ENCODE measurements at regions not wholly inside any gene's neighbourhood (a gene's known extent, or its start where the extent isn't known, plus 50 kb on each side); places are given as distances from the start of the nearest gene placed in this dataset.

DNA sequence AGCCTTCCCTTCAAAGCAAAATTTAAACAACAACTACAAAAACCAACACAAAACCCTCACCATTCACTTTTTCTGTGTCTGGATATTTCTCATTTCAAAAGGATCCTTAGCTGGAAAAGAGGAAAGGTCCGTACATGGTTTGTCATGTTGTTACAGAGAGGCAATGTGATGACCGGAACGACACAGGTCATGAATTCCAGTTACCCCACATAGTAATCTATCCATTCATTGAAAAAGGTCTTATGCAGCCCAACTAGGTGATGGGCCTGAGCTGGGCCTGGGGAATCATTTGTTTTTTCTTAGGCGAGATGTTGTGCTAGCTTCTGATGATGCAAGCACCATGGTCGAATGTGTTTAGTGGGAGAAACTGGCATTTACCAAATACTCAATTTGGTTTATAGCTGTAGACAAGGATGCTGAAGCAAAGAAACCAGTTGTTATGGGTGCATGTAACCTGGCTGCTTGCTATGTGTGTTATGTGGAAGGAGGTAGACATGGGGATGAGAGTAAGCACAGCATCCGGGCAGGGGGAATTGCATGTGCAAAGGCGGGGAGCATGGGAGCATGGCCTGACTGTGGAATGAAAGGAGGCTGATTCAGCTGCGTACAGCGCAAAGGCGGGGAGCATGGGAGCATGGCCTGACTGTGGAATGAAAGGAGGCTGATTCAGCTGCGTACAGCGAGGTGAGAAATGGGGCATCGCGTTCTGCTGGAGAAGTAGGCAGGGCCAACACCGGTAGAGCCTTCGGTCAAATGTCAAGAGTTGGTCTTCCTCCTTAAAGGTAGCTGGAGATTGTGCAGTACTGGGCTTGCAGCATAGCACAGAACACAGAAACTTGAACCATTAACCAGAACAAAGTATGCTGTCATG, 269.7 kb upstream of the MAF start:
- Histone ChIP-seq H3K4me3 (ENCODE audit: low read length) (no peak overlapping the region), H3K9ac (ENCODE audit: low read depth, low read length) (no peak overlapping the region), H3K36me3 (ENCODE audit: insufficient read depth, low read length) (no peaks in the 10 kb centered on the region), H3K4me2 (ENCODE audit: low read length) (no peak overlapping the region), H3K4me1 (ENCODE audit: control insufficient read depth, insufficient read depth, low read length) (no peaks in the 10 kb centered on the region), H3K9me3 (replicated peaks; ENCODE audit: low read length) (no peaks in the 10 kb centered on the region), H3K27me3 (ENCODE audit: control insufficient read depth, insufficient read depth, low read length) (no peaks in the 10 kb centered on the region)

DNA sequence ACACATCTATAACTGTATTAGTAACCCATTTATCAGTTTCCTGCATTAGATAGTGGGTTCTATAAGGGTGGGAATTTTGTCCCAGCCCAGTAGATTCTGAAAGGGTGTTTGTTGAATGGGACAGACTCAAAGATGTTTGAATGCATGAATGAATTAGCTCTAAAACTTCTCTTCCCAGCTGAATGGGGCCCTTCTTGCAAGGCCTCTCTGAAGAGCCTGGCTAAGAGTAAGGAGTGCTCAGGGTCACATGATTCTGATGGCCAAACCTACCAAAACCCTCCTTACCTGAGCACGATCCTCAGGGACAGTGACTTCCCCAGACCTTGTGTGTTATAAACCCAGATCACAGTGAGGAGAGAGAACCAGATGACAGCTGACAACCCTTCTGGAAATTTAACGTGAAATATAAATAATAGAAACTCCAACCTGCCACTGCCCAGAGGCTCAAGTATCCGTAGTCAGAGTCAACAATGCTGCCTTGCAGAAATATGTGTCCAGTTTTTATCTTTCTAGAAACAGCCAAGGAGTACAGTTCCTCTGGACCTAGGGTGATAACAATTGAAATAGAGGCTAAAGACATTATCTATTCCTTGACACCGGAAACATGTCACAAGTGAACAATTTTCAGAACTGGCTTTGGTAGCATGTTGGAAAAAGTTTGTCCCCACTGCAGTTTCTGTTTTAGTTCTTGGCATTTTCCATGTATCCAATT, 268.9 kb upstream of the MAF start:
- no peaks in the 10 kb centered on the region for H3K27me3 ChIP-seq (ENCODE audit: control insufficient read depth, insufficient read depth, low read length)

DNA sequence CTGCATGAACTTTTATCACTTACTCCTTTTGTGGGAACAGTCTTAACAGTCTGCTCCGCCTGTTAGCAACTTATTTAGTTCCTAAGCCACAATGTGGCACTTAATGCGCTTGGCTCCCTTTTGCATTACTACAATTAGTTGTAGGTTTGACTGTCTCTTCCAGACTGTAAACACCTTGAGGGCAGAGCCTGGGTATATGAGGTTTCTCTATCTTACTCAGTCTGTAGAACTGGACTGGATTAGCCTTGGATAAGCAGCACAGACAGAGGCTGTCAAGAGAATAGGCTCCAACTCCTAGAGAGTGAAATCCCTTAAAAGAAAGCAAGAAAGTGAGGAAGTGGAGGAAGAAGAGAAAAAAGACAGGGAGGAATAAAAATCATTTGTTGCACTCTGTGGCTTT, 268.3 kb upstream of the MAF start:
- H3K36me3 ChIP-seq (ENCODE audit: insufficient read depth, low read length) = no peaks in the 10 kb centered on the region
- H3K9ac ChIP-seq (ENCODE audit: low read depth, low read length) = no peak overlapping the region
- H3K4me3 ChIP-seq (ENCODE audit: low read length) = no peak overlapping the region
- no peak overlapping the region for H3K4me2 ChIP-seq (ENCODE audit: low read length)
- no peaks in the 10 kb centered on the region for H3K4me1 ChIP-seq (ENCODE audit: control insufficient read depth, insufficient read depth, low read length)
- H3K27me3 ChIP-seq (ENCODE audit: control insufficient read depth, insufficient read depth, low read length) = no peaks in the 10 kb centered on the region
- H3K9me3 ChIP-seq (replicated peaks; ENCODE audit: low read length) = no peaks in the 10 kb centered on the region

More for the DNA sequence above, 268.9 kb upstream of the MAF start:
- H3K4me1 ChIP-seq (ENCODE audit: control insufficient read depth, insufficient read depth, low read length) = no peaks in the 10 kb centered on the region
- H3K9me3 ChIP-seq (replicated peaks; ENCODE audit: low read length) = no peaks in the 10 kb centered on the region
- no peak overlapping the region for H3K4me3 ChIP-seq (ENCODE audit: low read length)
- H3K4me2 ChIP-seq (ENCODE audit: low read length) = no peak overlapping the region
- H3K36me3 ChIP-seq (ENCODE audit: insufficient read depth, low read length) = no peaks in the 10 kb centered on the region
- H3K9ac ChIP-seq (ENCODE audit: low read depth, low read length) = no peak overlapping the region

DNA sequence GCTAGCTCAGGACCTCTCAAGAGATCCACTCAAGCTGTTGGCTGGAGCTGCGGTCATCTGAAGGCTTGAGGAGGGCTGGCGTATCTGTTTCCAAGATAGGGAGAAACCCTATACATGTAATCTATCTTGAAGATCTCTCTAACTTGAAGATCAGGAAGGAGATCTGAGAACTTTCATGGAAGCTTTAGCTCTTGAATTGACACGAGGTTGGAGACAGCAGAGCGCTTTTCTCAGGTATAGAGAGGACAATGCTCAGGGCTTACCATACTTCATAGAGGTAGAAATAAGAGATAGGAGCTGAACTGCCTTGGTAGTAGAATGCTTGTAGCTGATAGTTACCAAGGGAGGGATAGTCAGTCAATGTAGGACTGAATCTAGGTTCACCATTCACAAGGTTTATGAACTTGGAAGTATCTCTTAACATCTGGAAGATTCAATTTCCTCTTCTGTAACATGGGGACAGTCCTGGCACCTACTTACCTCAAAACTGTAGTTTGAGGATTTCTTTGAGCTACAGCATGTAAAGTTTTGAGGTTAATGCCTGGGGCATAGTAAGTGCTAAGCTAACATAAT, 267.0 kb upstream of the MAF start:
- Histone ChIP-seq H3K4me1 (ENCODE audit: control insufficient read depth, insufficient read depth, low read length) (no peaks in the 10 kb centered on the region), H3K9ac (ENCODE audit: low read depth, low read length) (no peak overlapping the region)

DNA sequence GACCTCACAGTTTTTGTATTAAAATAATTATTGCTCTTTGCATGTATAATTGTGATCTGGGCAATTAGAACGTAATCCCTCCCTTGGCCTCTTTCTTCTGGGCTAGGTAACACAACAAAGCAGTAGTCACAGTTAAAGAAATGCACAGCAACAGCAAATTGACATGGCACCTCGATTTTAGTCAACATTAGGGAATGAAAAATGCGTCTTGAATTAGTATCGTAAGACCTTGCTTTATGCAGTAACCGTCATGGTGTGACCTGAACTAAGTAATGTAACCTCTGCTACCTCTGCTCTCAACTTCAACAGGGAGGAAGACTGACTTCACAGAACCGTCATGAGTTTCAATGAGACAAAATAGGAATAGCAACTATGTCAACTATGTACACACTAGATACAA, 265.4 kb upstream of the MAF start:
- H3K27me3 ChIP-seq (ENCODE audit: control insufficient read depth, insufficient read depth, low read length) = no peaks in the 10 kb centered on the region
- H3K9ac ChIP-seq (ENCODE audit: low read depth, low read length) = no peak overlapping the region
- H3K4me3 ChIP-seq (ENCODE audit: low read length) = no peak overlapping the region
- H3K9me3 ChIP-seq (replicated peaks; ENCODE audit: low read length) = no peaks in the 10 kb centered on the region
- no peak overlapping the region for H3K4me2 ChIP-seq (ENCODE audit: low read length)
- H3K36me3 ChIP-seq (ENCODE audit: insufficient read depth, low read length) = no peaks in the 10 kb centered on the region
- H3K4me1 ChIP-seq (ENCODE audit: control insufficient read depth, insufficient read depth, low read length) = no peaks in the 10 kb centered on the region

More for the DNA sequence above, 267.0 kb upstream of the MAF start:
- no peaks in the 10 kb centered on the region for H3K9me3 ChIP-seq (replicated peaks; ENCODE audit: low read length)
- H3K27me3 ChIP-seq (ENCODE audit: control insufficient read depth, insufficient read depth, low read length) = no peaks in the 10 kb centered on the region
- no peak overlapping the region for H3K4me3 ChIP-seq (ENCODE audit: low read length)
- no peaks in the 10 kb centered on the region for H3K36me3 ChIP-seq (ENCODE audit: insufficient read depth, low read length)
- H3K4me2 ChIP-seq (ENCODE audit: low read length) = no peak overlapping the region

DNA sequence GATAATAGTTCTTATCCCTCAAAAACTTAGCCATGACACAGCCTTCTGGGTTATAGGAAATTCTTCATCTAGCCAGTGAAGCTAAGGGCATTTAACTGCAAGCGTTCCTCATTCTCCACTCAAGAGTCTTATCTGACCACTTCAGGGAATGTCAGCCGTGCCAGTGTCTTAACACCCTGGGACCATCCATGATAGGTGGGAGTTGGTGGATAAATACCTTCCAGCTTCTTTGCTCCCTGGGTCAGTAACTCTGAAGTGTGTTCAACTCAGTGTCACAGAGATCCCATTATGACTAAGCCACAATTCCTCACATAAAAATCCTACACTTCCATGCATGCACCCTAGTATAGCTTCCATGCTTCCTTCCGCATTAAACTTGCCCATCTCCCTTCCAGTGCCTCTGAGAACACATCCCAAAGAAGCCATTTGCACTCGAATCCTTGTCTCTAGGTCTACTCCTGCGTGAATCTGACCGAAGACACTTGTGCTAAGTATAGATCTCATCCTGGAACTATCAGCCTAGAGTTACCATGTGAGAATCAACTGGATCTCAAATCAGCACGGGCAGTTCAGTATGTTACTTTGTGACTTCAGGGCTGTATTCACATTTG, 264.3 kb upstream of the MAF start:
- no peaks in the 10 kb centered on the region for H3K36me3 ChIP-seq (ENCODE audit: insufficient read depth, low read length)
- no peaks in the 10 kb centered on the region for H3K27me3 ChIP-seq (ENCODE audit: control insufficient read depth, insufficient read depth, low read length)
- H3K4me1 ChIP-seq (ENCODE audit: control insufficient read depth, insufficient read depth, low read length) = no peaks in the 10 kb centered on the region
- no peaks in the 10 kb centered on the region for H3K9me3 ChIP-seq (replicated peaks; ENCODE audit: low read length)
- H3K9ac ChIP-seq (ENCODE audit: low read depth, low read length) = no peak overlapping the region
- H3K4me2 ChIP-seq (ENCODE audit: low read length) = no peak overlapping the region
- H3K4me3 ChIP-seq (ENCODE audit: low read length) = no peak overlapping the region

DNA sequence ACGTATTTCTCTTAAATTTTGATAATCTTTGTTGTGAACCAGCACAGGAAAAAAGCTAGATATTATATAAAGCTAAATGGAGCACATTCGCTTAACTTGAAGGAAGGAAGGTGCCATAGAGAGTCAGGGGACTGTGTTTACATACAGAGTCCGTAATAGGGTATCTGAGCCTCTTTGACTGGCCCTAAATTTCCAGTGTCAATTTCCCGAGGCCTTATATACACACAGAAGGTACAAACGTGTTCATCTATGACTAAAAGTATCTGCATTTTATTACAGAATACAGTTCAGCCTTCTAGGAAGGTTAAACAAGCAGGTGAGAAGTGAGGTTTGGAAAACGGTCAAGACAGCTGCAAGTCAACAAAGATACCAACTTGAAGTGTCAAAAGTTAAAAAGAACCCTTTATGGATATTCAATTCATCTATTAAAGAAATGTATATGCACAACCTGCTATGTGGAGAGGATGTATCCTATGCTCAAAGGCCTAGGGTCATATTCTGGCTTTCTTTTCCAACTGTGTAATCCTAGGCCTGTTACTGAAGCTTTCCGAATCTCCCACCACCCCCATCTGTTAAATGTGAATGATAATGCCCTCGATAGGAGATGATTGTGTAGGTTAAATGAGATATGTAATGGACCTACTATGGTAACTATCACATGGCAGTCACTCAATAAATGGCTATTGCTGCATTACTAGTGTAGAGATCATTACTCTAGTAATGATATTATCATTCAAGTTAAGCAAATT, 263.7 kb upstream of the MAF start:
- H3K36me3 ChIP-seq (ENCODE audit: insufficient read depth, low read length) = no peaks in the 10 kb centered on the region
- H3K4me3 ChIP-seq (ENCODE audit: low read length) = no peak overlapping the region
- H3K4me2 ChIP-seq (ENCODE audit: low read length) = no peak overlapping the region
- H3K27me3 ChIP-seq (ENCODE audit: control insufficient read depth, insufficient read depth, low read length) = no peaks in the 10 kb centered on the region
- no peak overlapping the region for H3K9ac ChIP-seq (ENCODE audit: low read depth, low read length)
- H3K9me3 ChIP-seq (replicated peaks; ENCODE audit: low read length) = no peaks in the 10 kb centered on the region
- no peaks in the 10 kb centered on the region for H3K4me1 ChIP-seq (ENCODE audit: control insufficient read depth, insufficient read depth, low read length)

DNA sequence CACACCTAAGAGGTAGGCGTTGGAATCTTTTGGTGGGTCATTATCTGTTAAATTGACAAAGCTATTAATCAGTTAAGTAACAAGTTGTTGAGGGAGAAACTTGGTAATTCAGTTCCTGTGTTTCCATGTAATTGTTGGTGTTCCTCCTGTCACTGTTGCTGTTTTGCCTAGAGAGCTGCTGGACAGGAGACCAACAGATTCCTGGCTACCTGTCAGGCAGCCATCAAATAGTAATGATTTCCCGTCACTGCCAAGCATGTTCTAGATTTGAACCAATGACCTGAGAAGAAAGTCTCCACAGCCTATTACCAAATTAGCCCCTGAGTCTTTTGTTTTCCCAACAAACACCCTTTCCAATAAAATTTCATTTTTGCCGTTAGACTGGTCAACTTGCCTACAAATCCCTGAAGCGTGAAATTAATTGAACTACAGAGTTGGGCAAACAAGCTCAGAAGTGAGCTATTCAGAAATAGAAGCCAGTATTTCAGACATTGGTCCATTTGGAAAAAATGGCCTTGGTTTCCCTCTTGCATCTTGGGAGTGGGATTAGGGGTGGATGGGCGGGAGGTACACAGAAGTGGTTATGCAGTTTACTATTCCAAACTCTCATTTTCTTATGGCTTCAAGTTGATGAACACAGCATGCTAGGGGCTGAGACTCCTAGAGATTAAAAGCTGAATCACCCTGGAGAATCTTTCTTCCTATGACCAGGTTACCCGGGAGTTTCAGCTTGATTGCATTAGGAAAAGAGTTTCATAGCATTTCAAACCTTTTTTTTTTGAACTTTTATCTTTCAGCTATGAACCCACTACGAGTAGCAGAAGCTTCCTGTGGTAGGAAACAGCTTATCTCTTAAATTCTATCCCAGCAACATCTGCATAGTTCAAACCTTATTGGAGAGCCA, 262.8 kb upstream of the MAF start:
- Histone ChIP-seq H3K27me3 (ENCODE audit: control insufficient read depth, insufficient read depth, low read length) (no peaks in the 10 kb centered on the region), H3K4me3 (ENCODE audit: low read length) (no peak overlapping the region), H3K4me2 (ENCODE audit: low read length) (no peak overlapping the region), H3K9ac (ENCODE audit: low read depth, low read length) (no peak overlapping the region), H3K9me3 (replicated peaks; ENCODE audit: low read length) (no peaks in the 10 kb centered on the region), H3K36me3 (ENCODE audit: insufficient read depth, low read length) (no peaks in the 10 kb centered on the region), H3K4me1 (ENCODE audit: control insufficient read depth, insufficient read depth, low read length) (no peaks in the 10 kb centered on the region)

DNA sequence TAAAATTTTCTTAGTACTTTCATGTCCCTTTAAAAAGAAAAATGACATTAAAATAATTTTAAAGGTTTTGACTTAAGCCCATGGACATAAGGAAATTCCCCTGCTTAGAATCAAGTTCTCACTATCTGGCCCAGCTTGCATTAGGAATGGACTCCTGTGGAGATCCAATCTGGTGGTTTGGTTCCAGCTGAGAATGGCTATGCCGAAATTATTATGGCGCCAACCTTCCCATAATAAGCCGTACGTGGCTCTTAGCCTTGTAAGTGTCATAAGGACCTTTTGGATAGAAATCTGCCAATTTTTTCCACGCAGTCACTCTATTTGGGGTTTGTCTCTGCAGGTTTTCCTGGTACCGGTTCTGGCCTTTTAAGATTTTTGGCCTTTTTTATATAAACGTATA, 262.1 kb upstream of the MAF start:
- Histone ChIP-seq H3K9ac (ENCODE audit: low read depth, low read length) (no peak overlapping the region), H3K4me2 (ENCODE audit: low read length) (no peak overlapping the region), H3K4me1 (ENCODE audit: control insufficient read depth, insufficient read depth, low read length) (no peaks in the 10 kb centered on the region), H3K36me3 (ENCODE audit: insufficient read depth, low read length) (no peaks in the 10 kb centered on the region), H3K27me3 (ENCODE audit: control insufficient read depth, insufficient read depth, low read length) (no peaks in the 10 kb centered on the region), H3K4me3 (ENCODE audit: low read length) (no peak overlapping the region), H3K9me3 (replicated peaks; ENCODE audit: low read length) (no peaks in the 10 kb centered on the region)

DNA sequence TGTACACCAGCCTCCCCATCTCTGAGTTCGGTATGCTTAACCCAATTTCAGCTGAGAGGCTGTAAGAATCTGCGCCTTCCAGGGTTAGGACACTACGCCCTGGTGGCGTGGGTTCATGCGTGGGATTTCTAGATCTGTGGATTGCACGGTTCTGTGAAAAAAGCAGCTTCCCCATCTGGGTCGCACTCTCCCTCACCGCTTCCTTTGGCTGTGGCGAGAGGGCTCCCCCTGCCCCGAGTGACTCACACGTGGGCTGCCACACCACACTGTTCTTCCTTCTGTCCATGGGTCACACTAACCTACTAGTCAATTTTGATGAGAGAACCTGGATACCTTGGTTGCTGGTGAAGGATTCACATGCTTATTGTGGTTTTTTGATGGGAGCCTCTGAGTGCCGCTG, 256.0 kb upstream of the MAF start:
- Histone ChIP-seq H3K9me3 (replicated peaks; ENCODE audit: low read length) (no peaks in the 10 kb centered on the region), H3K36me3 (ENCODE audit: insufficient read depth, low read length) (no peaks in the 10 kb centered on the region), H3K4me3 (ENCODE audit: low read length) (no peak overlapping the region), H3K27me3 (ENCODE audit: control insufficient read depth, insufficient read depth, low read length) (no peaks in the 10 kb centered on the region), H3K4me2 (ENCODE audit: low read length) (no peak overlapping the region), H3K9ac (ENCODE audit: low read depth, low read length) (no peak overlapping the region), H3K4me1 (ENCODE audit: control insufficient read depth, insufficient read depth, low read length) (no peaks in the 10 kb centered on the region)
